Endothelial cell of umbilical vein (primary cell): ENCODE measurements at regions not wholly inside any gene's neighbourhood (a gene's known extent, or its start where the extent isn't known, plus 50 kb on each side); places are given as distances from the start of the nearest gene placed in this dataset.

Experiments used
- BruUV-seq: library from RNA; stranded (reverse); fragments of 400-500 nt; replicated peaks from 2 replicates; lab custom pipeline; 2021; lab: Mats Ljungman, UMichigan
- CTCF ChIA-PET: fragments of 300-600, 350-600 bp; sonication (Branson Sonifier 250); formaldehyde crosslinking; loops from one replicate; lab custom pipeline; 2021; ENCODE audit warnings: antibody characterized with exemption, inconsistent platforms; lab: Charles Lee
- POLR2A ChIA-PET: fragments of 300-600, 350-600 bp; sonication (Branson Sonifier 250); formaldehyde crosslinking; loops from one replicate; lab custom pipeline; 2021; ENCODE audit warnings: antibody characterized with exemption, inconsistent platforms; lab: Charles Lee
- DNase-seq: peaks from one replicate; pipeline ENCODE4 v3.0.0-alpha.2; 2011; ENCODE audit warnings: low read depth, low spot score
- FAIRE-seq: peaks from 2 replicates; lab custom pipeline; 2011; peaks lifted over from hg19 to GRCh38; lab: Jason Lieb, UNC
- H2AFZ ChIP-seq: 2 replicates; pipeline ENCODE4 v1.6.0; 2012; ENCODE audit warnings: low read depth, low read length, control low read depth, inconsistent platforms
- H3K27ac ChIP-seq: 2 replicates; pipeline ENCODE4 v1.5.1; 2011; ENCODE audit warnings: low read depth, mild to moderate bottlenecking, control low read depth, low read length, moderate library complexity; ENCODE audit not compliant: insufficient read depth
- H3K27me3 ChIP-seq, 2 experiments: 2 replicates each; pipeline versions ENCODE4 v1.6.0 to v1.6.1; 2011; ENCODE audit warnings: low read length in 2 of 2, mixed read lengths in 1 of 2; ENCODE audit not compliant: control insufficient read depth in 2 of 2, insufficient read depth in 2 of 2
- H3K36me3 ChIP-seq, 2 experiments: 2 replicates in 1 of 2; 3 replicates in 1 of 2; pipeline ENCODE4 v1.5.1; 2011; ENCODE audit warnings: low read length in 2 of 2, mild to moderate bottlenecking in 1 of 2, moderate library complexity in 1 of 2; ENCODE audit not compliant: control insufficient read depth in 2 of 2, insufficient read depth in 2 of 2; ENCODE audit errors: extremely low read depth in 1 of 2
- H3K4me1 ChIP-seq: 3 replicates; pipeline ENCODE4 v1.5.1; 2011; ENCODE audit warnings: mild to moderate bottlenecking, low read length; ENCODE audit not compliant: control insufficient read depth, insufficient read depth; ENCODE audit errors: extremely low read depth
- H3K4me2 ChIP-seq: 2 replicates; pipeline ENCODE4 v1.6.1; 2011; ENCODE audit warnings: low read length, control low read depth, mixed read lengths; ENCODE audit not compliant: insufficient read depth
- H3K4me3 ChIP-seq, 3 experiments: fragments of 200-600 bp in 1 of 3; sonication (generic), shearing (Covaris generic) in 1 of 3; replicated peaks in 1 of 3; 2 replicates each; pipeline ENCODE4 v1.5.1; 2011 to 2016; ENCODE audit warnings: control low read depth in 3 of 3, low read length in 3 of 3, mild to moderate bottlenecking in 2 of 3, inconsistent platforms in 1 of 3, low read depth in 1 of 3, moderate library complexity in 1 of 3; ENCODE audit not compliant: insufficient read depth in 1 of 3
- H3K79me2 ChIP-seq: 2 replicates; pipeline ENCODE4 v1.6.0; 2012; ENCODE audit warnings: low read length, inconsistent platforms; ENCODE audit not compliant: control insufficient read depth, insufficient read depth
- H3K9ac ChIP-seq: replicated peaks from 2 replicates; pipeline ENCODE3; 2011; ENCODE audit warnings: low read length, control low read depth; ENCODE audit not compliant: insufficient read depth; ENCODE audit errors: extremely low read depth
- H3K9me1 ChIP-seq: replicated peaks from 3 replicates; pipeline ENCODE4 v1.6.0; 2011; ENCODE audit warnings: mild to moderate bottlenecking, low read length; ENCODE audit not compliant: control insufficient read depth, insufficient read depth; ENCODE audit errors: extremely low read depth
- H3K9me3 ChIP-seq: replicated peaks from 2 replicates; pipeline ENCODE4 v1.5.1; 2012; ENCODE audit warnings: low read length, inconsistent platforms; ENCODE audit not compliant: control insufficient read depth, insufficient read depth
- H4K20me1 ChIP-seq: replicated peaks from 2 replicates; pipeline ENCODE3; 2011; ENCODE audit warnings: mild to moderate bottlenecking, low read length; ENCODE audit not compliant: control insufficient read depth, insufficient read depth; ENCODE audit errors: extremely low read depth
- EZH2 ChIP-seq: IDR thresholded peaks from 2 replicates; pipeline ENCODE4 v1.6.1; 2012; ENCODE audit warnings: borderline replicate concordance, low read depth, mild to moderate bottlenecking, moderate library complexity, low read length, inconsistent platforms; ENCODE audit not compliant: severe bottlenecking
- FOS ChIP-seq: IDR thresholded peaks from 2 replicates; pipeline ENCODE4 v1.6.1; 2011; ENCODE audit warnings: mild to moderate bottlenecking, low read length, moderate library complexity, borderline replicate concordance; ENCODE audit not compliant: insufficient read depth
- GATA2 ChIP-seq: IDR thresholded peaks from 2 replicates; pipeline ENCODE4 v1.7.0; 2011; ENCODE audit warnings: low read depth, mild to moderate bottlenecking, moderate library complexity, mixed read lengths, low read length; ENCODE audit not compliant: insufficient read length, insufficient read depth
- JUN ChIP-seq: IDR thresholded peaks from 2 replicates; pipeline ENCODE4 v1.6.1; 2011; ENCODE audit warnings: borderline replicate concordance, low read depth; ENCODE audit not compliant: insufficient read length, insufficient read depth
- MYC ChIP-seq: IDR thresholded peaks from one replicate; pipeline ENCODE4 v1.6.1; 2011; ENCODE audit warnings: mild to moderate bottlenecking, low read depth, low read length
- POLR2A ChIP-seq: IDR thresholded peaks from 2 replicates; pipeline ENCODE4 v1.6.1; 2012; ENCODE audit warnings: low read depth, mild to moderate bottlenecking, control low read depth, low read length
- POLR2AphosphoS5 ChIP-seq: IDR thresholded peaks from 2 replicates; pipeline ENCODE4 v1.6.1; 2012; ENCODE audit warnings: low read depth, mild to moderate bottlenecking, control low read depth, low read length, moderate library complexity; ENCODE audit not compliant: insufficient read depth
- dilution Hi-C: fragments of 300-500 bp; cut with MboI; formaldehyde crosslinking; loops from one replicate; pipeline ENCODE4 v1.15.0; 2019; ENCODE audit warnings: low sequenced_read_pairs; ENCODE audit not compliant: extremely low pct_ligation_motif_present
- intact Hi-C: fragments of 100-400 bp; cut with micrococcal nuclease; formaldehyde crosslinking; loops from one replicate; pipeline ENCODE4 v1.10.0; 2022
- TF ChIP-seq, protein P1 (sequence below): IDR thresholded peaks from 2 replicates; pipeline ENCODE4 v1.6.1; 2011; ENCODE audit not compliant: insufficient read depth, insufficient read length
- TF ChIP-seq, protein P2 (sequence below), 2 donors: IDR thresholded peaks; 1 replicate in 1 of 2; 2 replicates in 1 of 2; pipeline ENCODE4 v1.5.1; 2011; ENCODE audit warnings: low read length in 2 of 2, mild to moderate bottlenecking in 2 of 2, moderate library complexity in 2 of 2, control low read depth in 1 of 2, inconsistent platforms in 1 of 2, low read depth in 1 of 2; ENCODE audit not compliant: insufficient read depth in 1 of 2; ENCODE audit errors: extremely low read depth in 1 of 2

DNA sequence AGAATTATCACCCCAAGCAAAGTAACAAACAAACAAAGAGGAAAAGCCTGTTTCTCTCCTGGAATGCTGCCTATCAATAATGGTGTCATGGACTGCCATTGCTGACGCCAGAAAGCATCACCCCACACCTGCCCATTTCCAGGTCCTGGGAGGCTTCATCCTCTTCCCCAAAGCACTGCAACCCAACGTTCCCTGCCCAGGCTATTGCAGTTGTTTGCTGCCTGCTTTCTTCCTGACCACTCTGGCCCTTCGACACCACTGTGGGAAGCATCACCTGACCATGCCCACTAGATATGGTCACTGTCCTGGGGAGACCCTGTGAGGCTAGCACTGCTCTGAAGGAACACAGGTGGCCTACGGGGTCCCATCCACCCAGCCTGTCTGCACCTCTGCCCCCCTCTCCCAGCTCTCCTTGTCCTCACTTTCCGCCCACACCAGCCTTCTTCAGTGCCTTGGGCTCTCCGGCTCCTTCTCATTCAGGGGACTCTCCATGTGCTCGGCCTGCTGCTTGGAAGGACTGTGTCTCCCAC is 439.6 kb downstream of the GLRX3 start:
- no peaks in the 10 kb centered on the region for H3K27me3 ChIP-seq
- CTCF ChIA-PET = no interaction called here
- dilution Hi-C loops = no loop called here
- intact Hi-C loops = no loop called here
- no peak for TF ChIP-seq GATA2
- no peak for TF ChIP-seq POLR2A
- TF ChIP-seq EZH2 = no peak
- TF ChIP-seq, protein P1, sequence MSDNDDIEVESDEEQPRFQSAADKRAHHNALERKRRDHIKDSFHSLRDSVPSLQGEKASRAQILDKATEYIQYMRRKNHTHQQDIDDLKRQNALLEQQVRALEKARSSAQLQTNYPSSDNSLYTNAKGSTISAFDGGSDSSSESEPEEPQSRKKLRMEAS = no peak
- TF ChIP-seq, protein P2, sequence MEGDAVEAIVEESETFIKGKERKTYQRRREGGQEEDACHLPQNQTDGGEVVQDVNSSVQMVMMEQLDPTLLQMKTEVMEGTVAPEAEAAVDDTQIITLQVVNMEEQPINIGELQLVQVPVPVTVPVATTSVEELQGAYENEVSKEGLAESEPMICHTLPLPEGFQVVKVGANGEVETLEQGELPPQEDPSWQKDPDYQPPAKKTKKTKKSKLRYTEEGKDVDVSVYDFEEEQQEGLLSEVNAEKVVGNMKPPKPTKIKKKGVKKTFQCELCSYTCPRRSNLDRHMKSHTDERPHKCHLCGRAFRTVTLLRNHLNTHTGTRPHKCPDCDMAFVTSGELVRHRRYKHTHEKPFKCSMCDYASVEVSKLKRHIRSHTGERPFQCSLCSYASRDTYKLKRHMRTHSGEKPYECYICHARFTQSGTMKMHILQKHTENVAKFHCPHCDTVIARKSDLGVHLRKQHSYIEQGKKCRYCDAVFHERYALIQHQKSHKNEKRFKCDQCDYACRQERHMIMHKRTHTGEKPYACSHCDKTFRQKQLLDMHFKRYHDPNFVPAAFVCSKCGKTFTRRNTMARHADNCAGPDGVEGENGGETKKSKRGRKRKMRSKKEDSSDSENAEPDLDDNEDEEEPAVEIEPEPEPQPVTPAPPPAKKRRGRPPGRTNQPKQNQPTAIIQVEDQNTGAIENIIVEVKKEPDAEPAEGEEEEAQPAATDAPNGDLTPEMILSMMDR (IDR thresholded peaks at IDR 0.05; ENCODE audit: extremely low read depth in 1 of 2, insufficient read depth in 1 of 2, low read depth in 1 of 2, low read length in 2 of 2) = no peak
- TF ChIP-seq FOS = no peak
- TF ChIP-seq MYC = no peak
- TF ChIP-seq JUN = no peak
- no peak for TF ChIP-seq POLR2AphosphoS5
- H3K4me2 ChIP-seq = no peak overlapping the region
- POLR2A ChIA-PET = no interaction called here
- H3K9me3 ChIP-seq = peaks cover 7% of the 10 kb centered on the region
- no peak overlapping the region for H3K27ac ChIP-seq
- DNase-seq (no peak), FAIRE-seq (no peak)
- H4K20me1 ChIP-seq = no peaks in the 10 kb centered on the region
- H3K4me3 ChIP-seq = no peak overlapping the region
- H3K9ac ChIP-seq = no peak overlapping the region
- no peaks in the 10 kb centered on the region for H3K79me2 ChIP-seq
- BruUV-seq = no TSS peak
- no peaks in the 10 kb centered on the region for H3K9me1 ChIP-seq
- no peaks in the 10 kb centered on the region for H3K36me3 ChIP-seq
- no peak overlapping the region for H2AFZ ChIP-seq
- no peaks in the 10 kb centered on the region for H3K4me1 ChIP-seq
